Endodermal cell (in vitro differentiated cells): ENCODE measurements at regions not wholly inside any gene's neighbourhood (a gene's known extent, or its start where the extent isn't known, plus 50 kb on each side); places are given as distances from the start of the nearest gene placed in this dataset.

Experiments used
- DNase-seq: peaks from one replicate; pipeline ENCODE4 v3.0.0-alpha.2; 2017
- H3K27ac ChIP-seq: 2 replicates; pipeline ENCODE4 v1.5.1; 2013; ENCODE audit warnings: mild to moderate bottlenecking, low read depth, low read length, moderate library complexity
- H3K27me3 ChIP-seq: 2 replicates; pipeline ENCODE4 v1.6.1; 2013; ENCODE audit warnings: mild to moderate bottlenecking, low read length, moderate library complexity; ENCODE audit not compliant: insufficient read depth, control insufficient read depth, poor library complexity, severe bottlenecking
- H3K36me3 ChIP-seq: 2 replicates; pipeline ENCODE4 v1.7.0; 2013; ENCODE audit warnings: mild to moderate bottlenecking, low read length, moderate library complexity; ENCODE audit not compliant: control insufficient read depth, insufficient read depth
- H3K4me1 ChIP-seq: one replicate; pipeline ENCODE4 v1.7.0; 2013; ENCODE audit warnings: low read length; ENCODE audit not compliant: control insufficient read depth, insufficient read depth
- H3K4me3 ChIP-seq: 2 replicates; pipeline ENCODE4 v1.5.1; 2013; ENCODE audit warnings: mild to moderate bottlenecking, low read length, moderate library complexity
- H3K9ac ChIP-seq: 2 replicates; pipeline ENCODE4 v1.6.1; 2013; ENCODE audit warnings: mild to moderate bottlenecking, low read length, moderate library complexity; ENCODE audit not compliant: poor library complexity, severe bottlenecking; ENCODE audit errors: extremely low read depth
- H3K9me3 ChIP-seq: 2 replicates; pipeline ENCODE4 v1.6.1; 2013; ENCODE audit warnings: mild to moderate bottlenecking, low read length, moderate library complexity; ENCODE audit not compliant: control insufficient read depth
- H3K27ac Mint-ChIP-seq: 2 replicates; pipeline ENCODE4 v1.8.0; 2020; ENCODE audit warnings: mixed read lengths
- H3K27me3 Mint-ChIP-seq: 2 replicates; pipeline ENCODE4 v1.8.0; 2021; ENCODE audit warnings: mild to moderate bottlenecking, mixed read lengths; ENCODE audit not compliant: insufficient read depth
- H3K36me3 Mint-ChIP-seq: 2 replicates; pipeline ENCODE4 v1.8.0; 2020; ENCODE audit warnings: low read depth, mixed read lengths
- H3K4me1 Mint-ChIP-seq: 2 replicates; pipeline ENCODE4 v1.8.0; 2020; ENCODE audit warnings: mixed read lengths
- H3K4me3 Mint-ChIP-seq: 2 replicates; pipeline ENCODE4 v1.8.0; 2020; ENCODE audit warnings: mild to moderate bottlenecking, moderate library complexity, mixed read lengths
- H3K9me3 Mint-ChIP-seq: 2 replicates; pipeline ENCODE4 v1.8.0; 2020; ENCODE audit warnings: mild to moderate bottlenecking, mixed read lengths
- WGBS, 2 experiments: methylation state at CpG; one replicate each; pipeline versions ENCODE4 v1.1.5 to v1.1.7; 2013; ENCODE audit warnings: missing lambda C conversion rate in 2 of 2, mixed read lengths in 1 of 2; ENCODE audit not compliant: insufficient coverage in 1 of 2, insufficient read length in 1 of 2; 5-methylcytosine and 5-hydroxymethylcytosine counted together
- TF ChIP-seq, protein P1 (sequence below): fragments of 200-600 bp; sonication (generic); conservative IDR thresholded peaks from 2 replicates; pipeline ENCODE4 v1.5.0; 2021; ENCODE audit warnings: antibody characterized with exemption, mild to moderate bottlenecking

DNA sequence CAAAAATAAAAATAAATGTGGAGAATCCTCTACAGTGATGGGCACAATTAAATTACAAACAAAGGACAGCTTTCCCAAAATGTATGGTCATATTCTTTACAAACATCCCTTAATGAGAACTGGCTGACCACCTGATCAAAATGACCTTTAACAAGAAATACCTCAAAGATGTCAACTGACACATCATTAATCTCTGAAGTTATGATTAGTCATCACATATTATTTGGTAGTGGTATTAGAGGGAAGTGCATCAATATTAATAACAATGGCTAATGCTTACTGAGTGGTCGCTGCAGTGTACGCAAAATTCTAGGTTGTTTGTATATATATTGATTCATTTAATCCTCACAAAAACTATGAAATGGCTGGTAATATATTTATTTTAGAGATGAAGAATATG lies 340.6 kb downstream of the GJA1 start:
- Mint-ChIP-seq H3K27me3 (no peaks in the 10 kb centered on the region), H3K4me3 (no peak overlapping the region), H3K27ac (no peak overlapping the region), H3K36me3 (no peaks in the 10 kb centered on the region), H3K4me1 (peaks cover 2% of the 10 kb centered on the region), H3K9me3 (peaks cover 13% of the 10 kb centered on the region)
- Histone ChIP-seq H3K36me3 (no peaks in the 10 kb centered on the region), H3K4me3 (no peak overlapping the region), H3K27ac (no peak overlapping the region), H3K9me3 (peaks cover 12% of the 10 kb centered on the region), H3K9ac (no peak overlapping the region), H3K27me3 (no peaks in the 10 kb centered on the region), H3K4me1 (no peaks in the 10 kb centered on the region)
- no CpG with 5 or more reads among the region's 2 CpGs for WGBS, 2 experiments
- DNase-seq: no peak
- TF ChIP-seq, protein P1, sequence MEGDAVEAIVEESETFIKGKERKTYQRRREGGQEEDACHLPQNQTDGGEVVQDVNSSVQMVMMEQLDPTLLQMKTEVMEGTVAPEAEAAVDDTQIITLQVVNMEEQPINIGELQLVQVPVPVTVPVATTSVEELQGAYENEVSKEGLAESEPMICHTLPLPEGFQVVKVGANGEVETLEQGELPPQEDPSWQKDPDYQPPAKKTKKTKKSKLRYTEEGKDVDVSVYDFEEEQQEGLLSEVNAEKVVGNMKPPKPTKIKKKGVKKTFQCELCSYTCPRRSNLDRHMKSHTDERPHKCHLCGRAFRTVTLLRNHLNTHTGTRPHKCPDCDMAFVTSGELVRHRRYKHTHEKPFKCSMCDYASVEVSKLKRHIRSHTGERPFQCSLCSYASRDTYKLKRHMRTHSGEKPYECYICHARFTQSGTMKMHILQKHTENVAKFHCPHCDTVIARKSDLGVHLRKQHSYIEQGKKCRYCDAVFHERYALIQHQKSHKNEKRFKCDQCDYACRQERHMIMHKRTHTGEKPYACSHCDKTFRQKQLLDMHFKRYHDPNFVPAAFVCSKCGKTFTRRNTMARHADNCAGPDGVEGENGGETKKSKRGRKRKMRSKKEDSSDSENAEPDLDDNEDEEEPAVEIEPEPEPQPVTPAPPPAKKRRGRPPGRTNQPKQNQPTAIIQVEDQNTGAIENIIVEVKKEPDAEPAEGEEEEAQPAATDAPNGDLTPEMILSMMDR: no peak

DNA sequence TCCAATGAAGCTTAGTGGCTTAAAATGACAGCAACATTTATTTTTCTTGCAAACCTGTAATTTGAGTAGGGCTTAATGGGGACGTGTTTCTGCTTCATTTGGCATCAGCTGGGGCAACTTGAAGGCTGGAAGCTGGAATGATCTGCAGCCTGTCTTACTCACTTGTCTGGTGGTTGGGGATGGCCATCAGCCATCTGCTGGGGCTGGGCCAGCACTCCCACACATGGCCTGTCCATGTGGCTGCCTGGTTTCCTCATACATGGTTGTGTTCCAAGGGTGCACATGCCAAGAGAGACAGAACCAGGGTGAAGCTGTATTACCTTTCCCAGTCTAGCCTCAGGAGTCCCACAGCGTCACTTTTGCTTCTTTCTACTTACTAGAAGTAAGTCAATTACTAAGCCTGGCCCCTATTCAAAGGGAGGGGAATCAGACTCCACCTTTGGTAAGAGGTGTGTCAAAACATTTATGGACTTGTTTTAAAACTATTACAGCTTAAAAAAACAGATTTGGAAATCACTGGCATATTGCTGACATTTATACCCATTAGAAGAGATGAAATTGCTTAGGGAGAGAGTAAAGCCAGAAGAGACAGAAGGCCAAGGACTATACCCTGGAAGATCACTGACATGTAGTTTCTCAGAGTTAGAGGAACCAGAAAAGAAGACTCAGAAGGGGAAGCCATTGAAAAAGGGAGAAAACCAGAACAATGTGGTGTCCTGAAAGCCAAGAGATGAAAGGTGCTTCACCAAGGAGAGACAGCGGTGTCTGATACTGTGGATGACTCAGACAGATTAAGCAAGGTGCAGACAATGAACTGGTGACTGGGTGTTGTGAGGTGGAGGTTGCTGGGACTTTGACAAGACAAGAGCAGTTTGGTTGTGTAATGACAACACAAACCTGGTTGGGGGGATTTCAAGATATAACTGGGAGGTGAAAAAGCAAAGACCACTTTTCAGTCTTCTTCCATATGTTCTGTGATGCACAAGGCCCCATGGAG lies 345.2 kb downstream of the GJA1 start:
- H3K27ac ChIP-seq: no peak overlapping the region

DNA sequence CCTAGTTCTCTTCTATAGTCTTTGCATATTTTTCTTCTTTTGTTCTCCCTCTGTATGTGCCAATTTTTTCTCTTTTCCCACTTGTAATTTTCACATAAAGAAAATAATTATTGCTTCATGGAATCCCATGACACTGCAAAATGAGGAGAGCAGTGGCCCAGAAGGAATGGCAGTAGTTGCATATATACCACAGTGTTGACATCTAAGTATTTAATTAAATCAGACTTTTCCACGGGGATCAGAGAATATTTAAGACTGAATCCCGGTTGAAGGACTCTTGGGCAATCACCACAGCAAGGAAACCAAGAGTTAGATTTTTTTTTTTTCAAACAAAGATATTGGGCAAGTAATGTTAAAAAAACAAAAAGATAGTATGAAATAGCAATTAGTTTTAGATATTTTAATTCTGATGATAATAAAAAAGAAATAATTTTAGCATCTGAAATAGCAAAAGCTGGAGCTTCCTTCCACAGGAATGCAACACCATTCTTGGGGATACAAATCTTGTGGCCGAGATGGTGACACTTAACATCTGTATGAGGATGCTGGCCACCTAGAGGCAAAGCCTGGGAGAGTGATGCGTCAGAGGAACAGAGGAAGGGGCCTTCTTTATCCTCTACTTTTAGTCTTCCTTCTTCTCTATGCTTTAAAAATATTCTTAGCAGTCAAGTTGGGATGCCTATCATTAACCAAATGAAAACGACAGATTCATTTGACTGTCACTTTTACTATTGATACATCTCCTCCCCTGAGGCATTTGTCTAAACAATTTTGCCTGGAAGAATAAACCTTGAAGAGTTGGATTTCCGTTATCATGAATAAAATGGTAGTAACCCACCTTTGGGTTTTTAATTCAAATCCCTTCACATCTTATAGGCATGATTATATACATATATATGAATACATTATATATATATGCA lies 356.2 kb downstream of the GJA1 start:
- no peaks in the 10 kb centered on the region for H3K27me3 ChIP-seq
- no peak overlapping the region for H3K27ac ChIP-seq
- DNase-seq: peak; percentile 67
- Mint-ChIP-seq H3K4me3 (no peak overlapping the region), H3K36me3 (no peaks in the 10 kb centered on the region), H3K27me3 (no peaks in the 10 kb centered on the region), H3K4me1 (peaks cover 2% of the 10 kb centered on the region), H3K27ac (no peak overlapping the region), H3K9me3 (peaks cover 6% of the 10 kb centered on the region)
- TF ChIP-seq, protein P1: peak; percentile 76
- H3K4me3 ChIP-seq: no peak overlapping the region
- 82 to 92% methylated on average over 3 to 6 of the region's 6 CpGs for WGBS, 2 experiments
- peaks cover 7% of the 10 kb centered on the region for H3K9me3 ChIP-seq
- H3K36me3 ChIP-seq: no peaks in the 10 kb centered on the region
- H3K4me1 ChIP-seq: no peaks in the 10 kb centered on the region
- no peak overlapping the region for H3K9ac ChIP-seq

More for the DNA sequence above, 345.2 kb downstream of the GJA1 start:
- no peaks in the 10 kb centered on the region for H3K27me3 ChIP-seq
- H3K4me3 Mint-ChIP-seq: no peak overlapping the region
- H3K27me3 Mint-ChIP-seq: no peaks in the 10 kb centered on the region
- TF ChIP-seq, protein P1: no peak
- H3K4me1 Mint-ChIP-seq: no peaks in the 10 kb centered on the region
- no peaks in the 10 kb centered on the region for H3K36me3 Mint-ChIP-seq
- H3K9me3 ChIP-seq: peaks cover 12% of the 10 kb centered on the region
- WGBS, 2 experiments: 78 to 89% methylated on average over 2 to 3 of the region's 3 CpGs
- no peak overlapping the region for H3K9ac ChIP-seq
- H3K4me3 ChIP-seq: no peak overlapping the region
- H3K9me3 Mint-ChIP-seq: peaks cover 13% of the 10 kb centered on the region
- no peak overlapping the region for H3K27ac Mint-ChIP-seq
- no peaks in the 10 kb centered on the region for H3K4me1 ChIP-seq
- H3K36me3 ChIP-seq: no peaks in the 10 kb centered on the region
- peak; percentile 53 for DNase-seq
